ENCODE measurements at regions not wholly inside any gene's neighbourhood (a gene's known extent, or its start where the extent isn't known, plus 50 kb on each side); places are given as distances from the start of the nearest gene placed in this dataset.
"Not testable (repeated sequence)": the region's sequence is repeated elsewhere in the genome, so short reads cannot be mapped to it uniquely, and the experiment has no call there.

DNA sequence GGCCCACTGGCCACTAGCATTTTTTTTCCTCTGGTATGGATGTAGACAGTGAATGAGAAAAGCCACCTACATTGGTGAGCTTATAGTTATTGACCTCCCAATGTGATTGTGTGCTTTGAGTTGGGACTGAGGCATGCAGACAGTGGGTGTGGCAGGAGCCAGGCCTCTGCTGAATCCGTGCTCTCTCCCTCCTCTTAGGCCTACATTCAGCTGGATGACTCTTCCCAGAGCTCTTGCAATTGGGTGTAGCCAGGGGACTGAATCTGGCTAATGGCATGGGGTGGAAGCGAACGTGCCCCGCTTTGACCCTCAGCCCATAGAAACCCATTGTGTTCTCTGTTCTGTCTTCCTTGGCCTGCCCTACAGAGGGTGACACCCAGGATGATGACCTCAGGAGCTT lies 698.3 kb upstream of the HS6ST1 start:
- TF ChIP-seq EP300 (IDR thresholded peaks at IDR 0.05) (no peak), POLR2A (IDR thresholded peaks at IDR 0.05) (no peak)
- TF ChIP-seq, protein P1, sequence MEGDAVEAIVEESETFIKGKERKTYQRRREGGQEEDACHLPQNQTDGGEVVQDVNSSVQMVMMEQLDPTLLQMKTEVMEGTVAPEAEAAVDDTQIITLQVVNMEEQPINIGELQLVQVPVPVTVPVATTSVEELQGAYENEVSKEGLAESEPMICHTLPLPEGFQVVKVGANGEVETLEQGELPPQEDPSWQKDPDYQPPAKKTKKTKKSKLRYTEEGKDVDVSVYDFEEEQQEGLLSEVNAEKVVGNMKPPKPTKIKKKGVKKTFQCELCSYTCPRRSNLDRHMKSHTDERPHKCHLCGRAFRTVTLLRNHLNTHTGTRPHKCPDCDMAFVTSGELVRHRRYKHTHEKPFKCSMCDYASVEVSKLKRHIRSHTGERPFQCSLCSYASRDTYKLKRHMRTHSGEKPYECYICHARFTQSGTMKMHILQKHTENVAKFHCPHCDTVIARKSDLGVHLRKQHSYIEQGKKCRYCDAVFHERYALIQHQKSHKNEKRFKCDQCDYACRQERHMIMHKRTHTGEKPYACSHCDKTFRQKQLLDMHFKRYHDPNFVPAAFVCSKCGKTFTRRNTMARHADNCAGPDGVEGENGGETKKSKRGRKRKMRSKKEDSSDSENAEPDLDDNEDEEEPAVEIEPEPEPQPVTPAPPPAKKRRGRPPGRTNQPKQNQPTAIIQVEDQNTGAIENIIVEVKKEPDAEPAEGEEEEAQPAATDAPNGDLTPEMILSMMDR (IDR thresholded peaks at IDR 0.05), result no peak
- WGBS, 3 donors, result 85 to 90% (median 88%) methylated on average over 4 of the region's 4 CpGs
- no peaks in the 10 kb centered on the region for H3K9me3 ChIP-seq
- no peaks in the 10 kb centered on the region for H3K4me1 ChIP-seq (ENCODE audit: insufficient read depth)
- H3K27me3 ChIP-seq, result no peaks in the 10 kb centered on the region
- no peaks in the 10 kb centered on the region for H3K36me3 ChIP-seq
- H3K27ac ChIP-seq, result no peak overlapping the region
- H3K4me3 ChIP-seq, result no peak overlapping the region
- intact Hi-C loops (cut with DNase I), result no loop called here
- no peak for DNase-seq

DNA sequence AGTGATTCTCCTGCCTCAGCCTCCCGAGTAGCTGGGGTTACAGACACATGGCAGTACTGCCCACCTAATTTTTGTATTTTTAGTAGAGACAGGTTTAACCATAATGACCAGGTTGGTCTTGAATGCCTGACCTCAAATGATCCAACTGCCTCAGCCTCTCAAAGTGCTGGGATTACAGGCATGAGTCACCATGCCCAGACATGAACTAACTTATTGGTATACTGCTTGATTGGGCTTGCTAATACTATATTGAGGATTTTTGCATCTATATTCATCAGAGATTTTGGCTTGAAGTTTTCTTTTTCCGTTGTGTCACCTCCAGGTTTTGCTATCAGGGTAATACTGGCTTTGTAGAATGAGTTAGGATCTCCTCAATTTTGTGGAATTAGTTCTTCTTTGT lies 706.1 kb upstream of the HS6ST1 start:
- Histone ChIP-seq H3K36me3 (no peaks in the 10 kb centered on the region), H3K27me3 (no peaks in the 10 kb centered on the region), H3K4me1 (ENCODE audit: insufficient read depth) (no peaks in the 10 kb centered on the region), H3K27ac (no peak overlapping the region), H3K9me3 (no peaks in the 10 kb centered on the region), H3K4me3 (no peak overlapping the region)
- WGBS, 3 donors, result 71 to 78% (median 74%) methylated on average over 2 of the region's 2 CpGs
- intact Hi-C loops (cut with DNase I), result no loop called here
- TF ChIP-seq, protein P1 (IDR thresholded peaks at IDR 0.05), result no peak
- no peak for TF ChIP-seq POLR2A (IDR thresholded peaks at IDR 0.05)
- no peak for TF ChIP-seq EP300 (IDR thresholded peaks at IDR 0.05)
- no peak for DNase-seq

DNA sequence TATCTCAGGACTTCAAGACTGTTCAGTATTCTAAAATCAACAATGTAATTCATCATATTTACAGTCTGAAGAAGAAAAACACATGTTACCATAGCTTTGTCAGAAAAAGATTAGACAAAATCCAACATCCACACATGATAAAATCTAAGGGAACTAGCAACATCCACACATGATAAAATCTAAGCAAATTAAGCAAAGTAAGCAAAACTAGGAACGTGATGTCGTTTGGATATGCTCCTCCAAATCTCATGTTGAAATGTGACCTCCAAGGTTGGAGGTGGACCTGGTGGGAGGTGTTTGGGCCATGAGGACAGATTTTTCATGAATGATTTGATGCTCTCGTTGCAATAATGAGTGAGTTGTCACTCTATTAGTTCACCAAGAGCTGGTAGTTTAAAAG lies 717.3 kb upstream of the HS6ST1 start:
- intact Hi-C loops (cut with DNase I), result no loop called here
- Histone ChIP-seq H3K36me3 (no peaks in the 10 kb centered on the region), H3K9me3 (no peaks in the 10 kb centered on the region), H3K27ac (no peak overlapping the region), H3K4me3 (no peak overlapping the region), H3K27me3 (no peaks in the 10 kb centered on the region), H3K4me1 (ENCODE audit: insufficient read depth) (no peaks in the 10 kb centered on the region)
- DNase-seq, result no peak
- TF ChIP-seq, protein P1 (IDR thresholded peaks at IDR 0.05), result no peak
- TF ChIP-seq EP300 (IDR thresholded peaks at IDR 0.05) (no peak), POLR2A (IDR thresholded peaks at IDR 0.05) (no peak)
- WGBS, 3 donors, result 39 to 52% (median 44%) methylated on average over 3 of the region's 3 CpGs

DNA sequence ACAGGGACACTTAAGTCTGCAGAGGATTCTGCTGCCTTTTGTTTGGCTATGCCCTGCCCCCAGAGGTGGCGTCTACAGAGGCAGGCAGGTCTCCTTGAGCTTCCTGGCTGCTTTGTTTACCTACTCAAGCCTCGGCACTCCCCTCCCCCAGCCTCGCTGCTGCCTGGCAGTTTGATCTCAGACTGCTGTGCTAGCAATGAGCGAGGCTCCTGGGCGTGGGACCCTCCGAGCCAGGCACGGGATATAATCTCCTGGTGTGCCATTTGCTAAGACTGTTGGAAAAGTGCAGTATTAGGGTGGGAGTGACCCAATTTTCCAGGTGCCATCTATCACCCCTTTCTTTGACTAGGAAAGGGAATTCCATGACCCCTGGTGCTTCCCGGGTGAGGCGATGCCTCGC lies 725.0 kb upstream of the HS6ST1 start:
- H3K4me3 ChIP-seq; H3K27ac ChIP-seq; intact Hi-C loops (cut with DNase I); H3K9me3 ChIP-seq; H3K36me3 ChIP-seq; H3K27me3 ChIP-seq; DNase-seq; H3K4me1 ChIP-seq (ENCODE audit: insufficient read depth): not testable (repeated sequence)
- WGBS, 3 donors, result 87 to 95% (median 88%) methylated on average over 10 of the region's 10 CpGs

DNA sequence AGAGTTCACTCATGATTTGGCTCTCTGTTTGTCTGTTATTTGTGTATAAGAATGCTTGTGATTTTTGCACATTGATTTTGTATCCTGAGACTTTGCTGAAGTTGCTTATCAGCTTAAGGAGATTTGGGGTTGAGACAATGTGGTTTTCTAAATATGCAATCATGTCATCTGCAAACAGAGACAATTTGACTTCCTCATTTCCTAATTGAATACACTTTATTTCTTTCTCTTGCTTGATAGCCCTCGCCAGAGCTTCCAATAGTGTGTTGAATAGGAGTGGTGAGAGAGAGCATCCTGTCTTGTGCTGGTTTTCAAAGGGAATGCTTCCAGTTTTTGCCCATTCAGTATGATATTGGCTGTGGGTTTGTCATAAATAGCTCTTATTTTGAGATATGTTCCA lies 727.8 kb upstream of the HS6ST1 start:
- H3K36me3 ChIP-seq; H3K9me3 ChIP-seq; H3K27me3 ChIP-seq; H3K4me1 ChIP-seq (ENCODE audit: insufficient read depth); H3K4me3 ChIP-seq; intact Hi-C loops (cut with DNase I); DNase-seq; H3K27ac ChIP-seq: not testable (repeated sequence)
- 73 to 86% (median 82%) methylated on average over 1 of the region's 1 CpG for whole genome bisulfite sequencing, 3 donors

DNA sequence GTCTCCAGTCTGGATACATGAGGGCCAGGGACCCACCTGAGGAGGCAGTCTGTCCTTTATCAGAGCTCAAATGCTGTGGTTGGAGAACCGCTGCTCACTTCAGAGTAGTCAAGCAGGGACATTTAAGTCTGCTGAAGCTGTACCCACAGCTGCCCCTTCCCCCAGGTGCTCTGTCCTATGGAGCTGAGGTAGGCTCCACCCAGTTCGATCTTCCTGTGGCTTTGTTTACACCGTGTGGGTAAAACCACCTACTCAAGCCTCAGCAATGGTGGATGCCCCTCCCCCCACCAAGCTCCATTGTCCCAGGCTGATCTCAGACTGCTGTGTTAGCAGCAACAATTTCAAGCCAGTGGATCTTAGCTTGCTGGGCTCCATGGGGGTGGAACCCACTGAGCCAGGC lies 731.4 kb upstream of the HS6ST1 start:
- TF ChIP-seq, protein P1 (IDR thresholded peaks at IDR 0.05), result no peak
- TF ChIP-seq EP300 (IDR thresholded peaks at IDR 0.05) (no peak), POLR2A (IDR thresholded peaks at IDR 0.05) (no peak)
- no peaks in the 10 kb centered on the region for H3K9me3 ChIP-seq
- DNase-seq, result no peak
- H3K4me3 ChIP-seq, result no peak overlapping the region
- H3K27ac ChIP-seq, result no peak overlapping the region
- H3K4me1 ChIP-seq (ENCODE audit: insufficient read depth), result no peaks in the 10 kb centered on the region
- no peaks in the 10 kb centered on the region for H3K27me3 ChIP-seq
- H3K36me3 ChIP-seq, result no peaks in the 10 kb centered on the region
- 77 to 87% (median 79%) methylated on average over 3 of the region's 3 CpGs for WGBS, 3 donors
- intact Hi-C loops (cut with DNase I), result no loop called here

All from ovary (tissue), 7 donors.